HL-60 (cell line): ENCODE measurements at regions not wholly inside any gene's neighbourhood (a gene's known extent, or its start where the extent isn't known, plus 50 kb on each side); places are given as distances from the start of the nearest gene placed in this dataset.

Experiments used
- DNase-seq, 2 experiments: peaks; one replicate each; pipeline ENCODE4 v3.0.0-alpha.2; 2010 to 2020; ENCODE audit warnings: low read depth in 1 of 2, low spot score in 1 of 2
- H3K27ac ChIP-seq: fragments of 250-450 bp; sonication (Bioruptor Pico); replicated peaks from 2 replicates; pipeline ENCODE4 v1.5.1; 2020; ENCODE audit warnings: mild to moderate bottlenecking, moderate library complexity
- H3K27me3 ChIP-seq: fragments of 250-450 bp; sonication (Bioruptor Pico); 2 replicates; pipeline ENCODE4 v1.5.1; 2021; ENCODE audit warnings: mild to moderate bottlenecking, moderate library complexity; ENCODE audit not compliant: insufficient read depth, poor library complexity, severe bottlenecking
- H3K4me3 ChIP-seq: replicated peaks from 2 replicates; pipeline ENCODE4 v1.5.1; 2011; ENCODE audit warnings: mild to moderate bottlenecking, control low read depth, low read length; ENCODE audit not compliant: insufficient read depth
- GABPA ChIP-seq: IDR thresholded peaks from 2 replicates; pipeline ENCODE4 v1.6.1; 2012; ENCODE audit warnings: low read depth
- POLR2AphosphoS5 ChIP-seq: IDR thresholded peaks from 2 replicates; pipeline ENCODE4 v1.6.1; 2012; ENCODE audit warnings: low read depth
- SPI1 ChIP-seq: IDR thresholded peaks from 2 replicates; pipeline ENCODE4 v1.6.1; 2012; ENCODE audit warnings: low read depth, mild to moderate bottlenecking, borderline replicate concordance
- TF ChIP-seq, protein P1 (sequence below): IDR thresholded peaks from 2 replicates; pipeline ENCODE4 v1.6.1; 2012; ENCODE audit warnings: low read depth; ENCODE audit not compliant: insufficient replicate concordance
- TF ChIP-seq, protein P2 (sequence below): IDR thresholded peaks from one replicate; pipeline ENCODE4 v1.5.1; 2011; ENCODE audit warnings: low read length, control low read depth, inconsistent platforms; ENCODE audit not compliant: insufficient read depth

DNA sequence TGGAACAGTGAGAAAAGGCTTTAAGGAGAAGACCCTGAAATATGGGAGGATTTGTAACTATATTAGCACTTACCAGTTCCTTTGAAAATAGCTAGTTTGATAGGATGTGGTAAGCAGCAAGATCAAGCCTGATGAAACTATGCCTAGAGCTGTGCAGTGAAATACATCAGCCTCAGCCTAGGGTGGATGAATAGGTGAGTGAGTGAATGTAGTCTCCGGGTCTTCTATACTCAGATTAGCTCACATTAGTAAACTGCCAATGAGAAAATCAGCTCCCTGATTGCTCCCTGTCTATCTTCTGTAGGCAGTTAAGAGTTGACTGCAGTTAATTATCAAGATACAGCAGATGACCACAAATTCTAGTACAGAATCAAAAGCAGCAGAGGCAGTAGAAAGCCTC is 89.6 kb downstream of the ELAPOR2 start:
- no peak for DNase-seq

DNA sequence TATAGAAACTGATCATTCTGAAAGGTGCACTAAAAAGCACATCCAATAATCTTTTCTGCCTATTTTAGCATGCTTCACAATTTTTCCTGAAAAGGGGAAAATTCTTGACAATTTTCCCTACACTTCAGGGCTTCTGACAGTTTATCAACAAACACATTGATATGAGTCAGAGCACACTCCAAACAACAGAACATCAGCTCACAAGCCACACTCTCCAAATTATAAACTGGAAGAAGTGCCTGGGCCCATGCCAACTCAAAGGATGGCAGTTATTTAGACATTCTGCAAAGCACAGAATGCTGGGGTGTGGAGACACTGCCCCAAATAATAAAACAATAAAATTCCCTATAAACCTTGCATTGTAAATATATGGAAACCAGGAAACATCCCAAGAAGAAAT is 90.8 kb downstream of the ELAPOR2 start:
- Histone ChIP-seq H3K27me3 (no peaks in the 10 kb centered on the region), H3K27ac (no peak overlapping the region), H3K4me3 (no peak overlapping the region)
- no peak for DNase-seq
- TF ChIP-seq, protein P1, sequence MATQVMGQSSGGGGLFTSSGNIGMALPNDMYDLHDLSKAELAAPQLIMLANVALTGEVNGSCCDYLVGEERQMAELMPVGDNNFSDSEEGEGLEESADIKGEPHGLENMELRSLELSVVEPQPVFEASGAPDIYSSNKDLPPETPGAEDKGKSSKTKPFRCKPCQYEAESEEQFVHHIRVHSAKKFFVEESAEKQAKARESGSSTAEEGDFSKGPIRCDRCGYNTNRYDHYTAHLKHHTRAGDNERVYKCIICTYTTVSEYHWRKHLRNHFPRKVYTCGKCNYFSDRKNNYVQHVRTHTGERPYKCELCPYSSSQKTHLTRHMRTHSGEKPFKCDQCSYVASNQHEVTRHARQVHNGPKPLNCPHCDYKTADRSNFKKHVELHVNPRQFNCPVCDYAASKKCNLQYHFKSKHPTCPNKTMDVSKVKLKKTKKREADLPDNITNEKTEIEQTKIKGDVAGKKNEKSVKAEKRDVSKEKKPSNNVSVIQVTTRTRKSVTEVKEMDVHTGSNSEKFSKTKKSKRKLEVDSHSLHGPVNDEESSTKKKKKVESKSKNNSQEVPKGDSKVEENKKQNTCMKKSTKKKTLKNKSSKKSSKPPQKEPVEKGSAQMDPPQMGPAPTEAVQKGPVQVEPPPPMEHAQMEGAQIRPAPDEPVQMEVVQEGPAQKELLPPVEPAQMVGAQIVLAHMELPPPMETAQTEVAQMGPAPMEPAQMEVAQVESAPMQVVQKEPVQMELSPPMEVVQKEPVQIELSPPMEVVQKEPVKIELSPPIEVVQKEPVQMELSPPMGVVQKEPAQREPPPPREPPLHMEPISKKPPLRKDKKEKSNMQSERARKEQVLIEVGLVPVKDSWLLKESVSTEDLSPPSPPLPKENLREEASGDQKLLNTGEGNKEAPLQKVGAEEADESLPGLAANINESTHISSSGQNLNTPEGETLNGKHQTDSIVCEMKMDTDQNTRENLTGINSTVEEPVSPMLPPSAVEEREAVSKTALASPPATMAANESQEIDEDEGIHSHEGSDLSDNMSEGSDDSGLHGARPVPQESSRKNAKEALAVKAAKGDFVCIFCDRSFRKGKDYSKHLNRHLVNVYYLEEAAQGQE: no peak
- TF ChIP-seq POLR2AphosphoS5 (no peak), GABPA (no peak), SPI1 (no peak)
- TF ChIP-seq, protein P2, sequence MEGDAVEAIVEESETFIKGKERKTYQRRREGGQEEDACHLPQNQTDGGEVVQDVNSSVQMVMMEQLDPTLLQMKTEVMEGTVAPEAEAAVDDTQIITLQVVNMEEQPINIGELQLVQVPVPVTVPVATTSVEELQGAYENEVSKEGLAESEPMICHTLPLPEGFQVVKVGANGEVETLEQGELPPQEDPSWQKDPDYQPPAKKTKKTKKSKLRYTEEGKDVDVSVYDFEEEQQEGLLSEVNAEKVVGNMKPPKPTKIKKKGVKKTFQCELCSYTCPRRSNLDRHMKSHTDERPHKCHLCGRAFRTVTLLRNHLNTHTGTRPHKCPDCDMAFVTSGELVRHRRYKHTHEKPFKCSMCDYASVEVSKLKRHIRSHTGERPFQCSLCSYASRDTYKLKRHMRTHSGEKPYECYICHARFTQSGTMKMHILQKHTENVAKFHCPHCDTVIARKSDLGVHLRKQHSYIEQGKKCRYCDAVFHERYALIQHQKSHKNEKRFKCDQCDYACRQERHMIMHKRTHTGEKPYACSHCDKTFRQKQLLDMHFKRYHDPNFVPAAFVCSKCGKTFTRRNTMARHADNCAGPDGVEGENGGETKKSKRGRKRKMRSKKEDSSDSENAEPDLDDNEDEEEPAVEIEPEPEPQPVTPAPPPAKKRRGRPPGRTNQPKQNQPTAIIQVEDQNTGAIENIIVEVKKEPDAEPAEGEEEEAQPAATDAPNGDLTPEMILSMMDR: no peak

More for the DNA sequence above, 89.6 kb downstream of the ELAPOR2 start:
- no peaks in the 10 kb centered on the region for H3K27me3 ChIP-seq
- TF ChIP-seq SPI1 (no peak), POLR2AphosphoS5 (no peak), GABPA (no peak)
- TF ChIP-seq, protein P2: no peak
- TF ChIP-seq, protein P1: no peak
- H3K4me3 ChIP-seq: no peak overlapping the region
- no peak overlapping the region for H3K27ac ChIP-seq

DNA sequence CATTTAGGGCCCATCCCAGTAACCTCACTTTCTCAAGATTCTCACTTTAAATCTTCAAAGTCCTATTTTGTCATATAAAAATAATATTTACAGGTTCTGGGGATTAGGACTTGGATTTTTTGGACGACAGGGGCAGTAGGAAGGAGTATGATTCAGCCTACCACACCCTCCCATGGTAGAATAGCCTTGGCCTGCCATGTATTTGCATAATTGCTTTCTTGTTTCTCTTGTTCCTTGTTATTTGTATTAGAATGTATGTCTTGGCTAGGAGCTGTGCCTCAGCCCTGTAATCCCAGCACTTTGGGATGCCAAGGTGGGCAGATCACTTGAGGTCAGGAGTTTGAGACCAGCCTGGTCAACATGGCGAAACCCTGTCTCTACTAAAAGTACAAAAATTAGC is 92.5 kb downstream of the ELAPOR2 start:
- no peak overlapping the region for H3K4me3 ChIP-seq
- no peak overlapping the region for H3K27ac ChIP-seq
- DNase-seq: no peak
- TF ChIP-seq POLR2AphosphoS5 (no peak), GABPA (no peak), SPI1 (no peak)
- TF ChIP-seq, protein P2: no peak
- TF ChIP-seq, protein P1: no peak
- H3K27me3 ChIP-seq: no peaks in the 10 kb centered on the region
